NCI-H187 treated with DMSO at 0.1 percent for 48 hours (cell line): ENCODE measurements at regions not wholly inside any gene's neighbourhood (a gene's known extent, or its start where the extent isn't known, plus 50 kb on each side); places are given as distances from the start of the nearest gene placed in this dataset.

Experiments
- DNase-seq: peaks from one replicate; lab custom pipeline; 2025; lab: John Stamatoyannopoulos, UW

DNA sequence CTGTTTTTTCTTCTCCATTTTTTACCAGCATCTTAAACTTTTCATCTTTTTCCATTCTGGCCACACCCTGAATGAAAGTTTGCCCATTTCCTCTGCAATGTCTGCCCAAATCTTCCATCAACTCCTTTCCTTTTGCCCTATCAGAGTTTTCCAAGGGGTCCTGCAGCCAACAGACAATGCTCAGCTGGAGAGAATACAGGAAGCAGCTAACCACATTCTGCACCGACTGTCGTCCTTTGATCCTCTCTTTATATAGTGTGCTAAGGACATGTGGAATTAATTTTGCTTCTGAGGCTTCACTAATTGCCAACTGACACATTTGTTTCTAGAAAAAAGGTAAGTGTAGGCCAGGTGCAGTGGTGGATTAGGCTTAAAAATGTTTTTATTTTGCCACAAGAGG is 50.5 kb upstream of the DLX2 start:
- no peak for DNase-seq

- DNase-seq: no peak
Measured at GRCh38 chr2:172153757-172154156, 51.1 kb upstream of the DLX2 start.

DNA sequence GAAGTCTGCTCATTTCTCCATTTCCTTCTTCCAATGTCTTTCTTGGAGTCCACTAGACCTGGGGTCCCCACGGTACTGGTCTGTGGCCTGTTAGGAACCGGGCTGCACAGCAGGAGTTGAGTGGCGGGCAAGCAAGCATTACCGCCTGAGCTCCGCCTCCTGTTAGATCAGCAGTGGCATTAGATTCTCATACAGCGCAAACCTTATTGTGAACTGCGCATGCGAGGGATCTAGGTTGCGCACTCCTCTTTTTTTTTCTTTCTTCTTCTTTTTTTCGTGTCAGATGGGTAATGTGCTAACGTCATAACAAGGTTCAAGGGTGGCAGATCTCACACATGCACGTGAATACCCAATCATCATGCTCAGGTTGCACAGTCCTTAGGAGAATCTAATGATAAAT is 53.1 kb upstream of the DLX2 start:
- no peak for DNase-seq

DNA sequence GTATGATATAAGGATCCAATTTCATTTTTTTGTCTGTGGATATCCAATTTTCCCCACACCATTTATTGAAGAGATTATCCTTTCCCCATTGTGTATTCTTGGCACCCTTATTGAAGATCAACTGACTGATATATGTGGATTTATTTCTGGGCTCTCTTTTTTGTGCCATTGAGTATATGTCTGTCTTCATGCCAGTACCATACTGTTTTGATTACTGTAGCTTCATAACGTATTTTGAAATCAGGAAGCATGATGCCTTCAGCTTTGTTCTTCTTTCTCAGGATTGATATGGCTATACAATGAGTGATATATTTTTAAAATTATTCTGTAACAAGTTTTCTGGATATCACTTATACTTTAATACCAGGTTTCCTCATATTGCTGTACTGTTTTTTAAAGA is 58.1 kb upstream of the DLX2 start:
- DNase-seq: no peak

- no peak for DNase-seq
Measured at GRCh38 chr2:172162225-172162733, 59.6 kb upstream of the DLX2 start.

GRCh38 chr2:172162739-172163336 is 60.1 kb upstream of the DLX2 start:
- no peak for DNase-seq

- no peak for DNase-seq
Measured at GRCh38 chr2:172168917-172169346, 66.2 kb upstream of the DLX2 start.

GRCh38 chr2:172169611-172170010 is 66.9 kb upstream of the DLX2 start:
- no peak for DNase-seq

DNA sequence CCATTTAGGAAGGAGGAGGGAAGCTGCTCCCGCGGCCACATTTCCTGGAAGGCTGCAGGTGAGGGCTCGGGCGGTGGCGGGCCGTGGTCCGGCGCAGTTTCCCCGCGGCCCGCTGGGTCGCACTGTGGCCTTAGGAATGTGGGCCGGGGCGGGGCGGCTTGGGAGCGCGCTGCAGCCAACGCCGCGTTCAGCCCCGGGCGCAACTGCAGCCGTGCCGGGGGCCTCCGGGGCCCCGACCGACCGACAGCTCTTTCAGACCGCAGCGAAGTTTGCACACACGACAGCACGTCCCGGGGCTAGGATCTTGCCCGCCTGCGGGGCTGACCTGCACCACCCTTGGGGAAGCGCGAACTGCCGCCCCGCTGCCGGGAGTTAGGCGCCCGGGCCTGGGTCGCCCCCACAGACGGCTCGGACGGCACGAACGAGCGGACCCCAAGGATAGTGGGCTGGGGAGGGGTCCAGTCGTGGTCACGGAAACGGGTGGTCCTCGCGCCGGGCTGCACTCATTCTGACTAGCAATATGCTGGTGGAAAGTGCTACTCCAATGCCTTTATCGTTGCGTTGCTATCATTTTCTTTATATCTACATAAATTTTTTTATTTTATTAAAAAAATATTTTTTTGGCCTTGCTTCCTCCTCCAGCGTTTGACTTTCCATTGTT is 69.9 kb upstream of the DLX2 start:
- DNase-seq: no peak

- no peak for DNase-seq
Measured at GRCh38 chr2:172173174-172173706, 70.5 kb upstream of the DLX2 start.

DNA sequence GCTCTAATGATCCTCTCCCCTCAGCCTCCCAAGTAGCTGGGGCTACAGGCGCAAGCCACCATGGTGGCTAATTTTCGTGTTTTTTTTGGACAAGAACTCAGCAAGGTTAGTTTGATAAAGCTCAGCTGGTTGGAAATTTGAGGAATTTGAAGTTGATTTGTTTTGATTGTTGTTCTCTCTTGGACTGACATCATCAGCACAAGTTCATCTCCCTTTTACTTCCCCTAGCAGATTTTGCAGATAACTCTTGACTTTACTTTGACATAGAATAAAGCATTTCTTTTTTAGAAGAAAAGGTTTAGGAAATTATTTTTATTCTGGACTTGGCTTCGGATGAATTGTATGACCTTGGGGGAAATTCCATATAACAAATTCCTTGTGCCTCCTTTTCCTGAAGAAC is 74.9 kb upstream of the DLX2 start:
- no peak for DNase-seq

- DNase-seq: no peak
Measured at GRCh38 chr2:172177996-172178395, 75.3 kb upstream of the DLX2 start.

DNA sequence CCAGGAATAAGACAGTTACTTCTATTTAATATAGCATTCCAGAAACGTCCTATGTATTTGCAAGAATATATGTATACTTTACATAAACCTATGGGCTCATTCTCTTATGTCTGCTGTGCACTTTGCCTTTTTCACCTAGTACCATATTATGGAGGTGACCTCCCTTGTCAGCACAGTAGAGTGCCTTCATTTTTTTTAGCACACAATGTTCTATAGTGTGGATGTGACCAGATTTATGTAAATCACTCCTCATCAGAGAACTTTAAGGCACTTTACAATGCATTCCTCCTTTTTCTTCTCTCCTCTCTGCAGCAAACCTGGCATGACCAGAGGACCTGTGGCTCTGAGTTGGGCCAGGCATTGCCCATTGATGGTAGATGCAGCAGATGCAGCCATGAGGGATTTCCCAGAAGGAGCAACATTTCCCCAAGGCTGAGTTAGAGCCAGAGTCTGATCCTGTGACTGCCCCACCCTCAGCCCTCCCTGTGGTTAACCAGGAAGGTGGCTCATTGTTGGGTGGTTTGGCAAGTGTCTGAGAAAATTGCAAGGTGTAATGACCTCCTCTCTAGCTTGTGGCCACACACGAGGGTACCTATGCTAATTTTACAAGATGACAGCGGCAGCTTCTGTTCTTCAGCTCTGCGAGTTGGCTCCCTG is 76.5 kb upstream of the DLX2 start:
- no peak for DNase-seq

DNA sequence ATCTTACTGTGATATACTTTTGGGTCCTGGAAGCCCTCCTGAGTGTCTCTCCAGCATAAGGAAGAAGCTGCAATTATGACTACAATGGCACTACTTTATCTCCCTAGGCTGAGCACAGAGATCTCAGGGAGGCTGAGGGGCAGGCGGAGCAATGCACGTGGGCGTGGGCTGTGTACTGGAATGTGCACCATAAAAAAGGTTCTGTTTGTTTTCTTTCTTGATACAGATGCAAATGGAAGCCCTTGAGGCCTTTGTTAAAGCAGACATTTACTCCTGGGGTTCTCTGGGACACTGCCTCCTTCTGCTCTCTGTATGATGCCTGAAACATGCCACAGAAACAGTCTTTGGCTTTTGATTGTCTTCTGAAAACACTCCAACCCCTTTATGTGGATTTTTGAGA is 79.1 kb upstream of the DLX2 start:
- no peak for DNase-seq

GRCh38 chr2:172182624-172183023 is 79.9 kb upstream of the DLX2 start:
- no peak for DNase-seq

DNA sequence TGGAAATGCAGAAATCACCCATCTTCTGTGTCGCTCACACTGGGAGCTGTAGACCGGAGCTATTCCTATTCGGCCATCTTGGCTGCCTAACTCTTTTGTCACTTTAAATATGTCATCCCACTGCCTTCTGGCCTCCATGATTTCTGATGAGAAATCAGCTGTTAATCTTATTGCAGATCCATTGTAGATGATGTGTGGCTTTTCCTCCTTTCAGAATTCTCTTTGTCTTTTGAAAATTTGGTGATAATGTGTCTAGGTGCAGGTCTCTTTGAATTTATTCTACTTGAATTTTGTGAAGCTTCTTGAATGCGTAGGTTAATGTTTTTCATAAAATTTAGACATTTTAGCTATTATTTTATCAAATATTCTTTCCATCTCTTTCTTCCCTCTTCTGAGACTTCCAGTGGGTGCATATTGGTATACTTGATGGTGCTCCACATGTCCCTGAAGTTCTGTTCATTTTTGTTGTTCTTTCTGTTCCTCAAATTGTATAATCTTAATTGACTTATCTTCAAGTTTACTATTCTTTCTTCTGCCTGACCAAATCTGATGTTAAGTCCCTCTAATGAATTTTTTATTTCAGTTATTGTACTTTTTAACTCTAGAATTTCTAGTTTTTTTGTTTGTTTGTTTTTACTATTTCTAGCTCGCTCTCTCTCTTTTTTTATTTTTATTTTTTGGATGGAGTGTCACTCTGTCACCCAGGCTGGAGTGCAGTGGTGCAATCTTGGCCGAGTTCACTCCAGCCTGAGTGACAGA is 90.8 kb upstream of the DLX2 start:
- DNase-seq: no peak

GRCh38 chr2:172195836-172196376 is 93.2 kb upstream of the DLX2 start:
- no peak for DNase-seq

DNA sequence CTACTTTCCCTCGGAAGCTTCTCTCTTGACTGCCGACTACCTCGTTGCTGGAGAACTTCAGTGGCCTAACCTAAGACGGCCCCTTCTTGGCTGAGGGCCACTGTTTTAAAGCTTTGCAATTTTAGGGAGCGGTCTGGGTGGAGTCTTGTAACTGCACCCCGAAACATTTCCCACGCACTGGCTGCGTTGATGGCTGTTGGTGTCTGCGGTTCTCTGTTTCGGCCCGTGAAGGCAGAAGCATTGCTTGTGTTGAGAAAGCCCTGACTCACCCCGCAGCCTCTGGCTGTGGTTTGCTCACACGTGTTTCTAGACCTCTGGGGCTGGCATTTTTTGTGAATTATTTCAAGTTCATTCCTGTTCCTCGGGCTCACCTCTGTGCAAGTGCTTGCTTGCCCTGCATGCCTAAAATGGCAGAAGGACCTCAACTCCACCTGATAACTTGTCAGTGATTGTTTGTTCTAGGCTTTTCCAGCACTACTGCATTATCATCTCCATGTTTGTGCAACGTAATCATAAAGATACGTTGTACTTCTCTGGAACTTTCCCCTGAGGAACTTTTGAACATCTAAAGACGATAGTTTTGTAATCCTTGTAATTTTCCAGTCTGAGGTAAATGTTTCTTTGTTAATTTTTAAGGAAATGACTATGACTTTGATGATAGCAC is 94.2 kb upstream of the DLX2 start:
- DNase-seq: no peak

DNA sequence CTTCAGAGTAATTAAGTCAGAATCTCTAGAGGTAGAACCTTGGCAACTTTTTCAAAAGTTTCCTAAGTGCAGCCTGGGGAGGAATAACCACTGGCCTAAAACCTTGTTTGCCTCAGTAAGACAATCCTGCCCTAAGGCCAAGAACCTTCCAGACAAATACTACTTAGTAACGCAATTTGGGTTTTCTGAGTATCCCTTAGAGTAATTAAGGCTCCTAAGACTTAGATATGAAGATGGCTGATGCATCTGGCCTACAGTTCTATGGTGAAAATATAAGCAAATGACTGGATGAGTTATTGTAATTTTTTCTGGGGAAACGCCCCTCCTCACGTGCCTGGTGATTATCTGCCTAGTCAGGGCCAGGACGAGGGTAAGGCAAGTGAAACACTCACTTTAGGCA is 95.7 kb upstream of the DLX2 start:
- DNase-seq: no peak

DNA sequence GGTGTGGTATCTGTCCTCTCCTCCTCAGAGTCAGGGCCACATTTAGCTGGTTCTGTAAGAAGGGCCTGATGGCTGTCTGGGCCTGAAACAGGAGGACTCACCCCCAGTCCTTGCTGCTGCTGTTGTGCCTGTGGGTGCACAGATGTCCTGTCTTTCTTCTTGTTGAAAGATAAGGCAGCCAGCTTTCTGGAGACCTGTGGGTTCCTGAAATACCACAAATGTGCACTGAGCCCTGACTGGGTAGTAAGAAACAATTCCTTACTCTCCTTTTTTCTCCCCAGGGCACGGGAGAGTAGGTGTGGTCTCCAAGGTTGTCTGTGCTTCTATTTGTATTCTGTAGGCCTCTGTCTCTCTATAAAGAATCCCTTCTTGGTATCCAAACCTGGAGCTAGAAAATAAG is 96.2 kb upstream of the DLX2 start:
- no peak for DNase-seq

- DNase-seq: no peak
Measured at GRCh38 chr2:172200495-172201085, 97.9 kb upstream of the DLX2 start.
